ENCODE measurements at regions not wholly inside any gene's neighbourhood (a gene's known extent, or its start where the extent isn't known, plus 50 kb on each side); places are given as distances from the start of the nearest gene placed in this dataset.

- no peak for DNase-seq
These were observed 147.2 kb upstream of the KLF14 start for GRCh38 chr7:130881091-130881798.

GRCh38 chr7:130881799-130882141 is 147.8 kb upstream of the KLF14 start:
- DNase-seq: no peak

- no peak for DNase-seq
These were observed 148.4 kb upstream of the KLF14 start for GRCh38 chr7:130882396-130882795.

GRCh38 chr7:130883928-130884327 is 149.9 kb upstream of the KLF14 start:
- no peak for DNase-seq

- no peak for DNase-seq
These were observed 150.7 kb upstream of the KLF14 start for GRCh38 chr7:130884437-130885417.

- DNase-seq: no peak
These were observed 152.6 kb upstream of the KLF14 start for GRCh38 chr7:130886438-130887135.

- peak; percentile 37 to 75 for DNase-seq
These were observed 153.4 kb upstream of the KLF14 start for GRCh38 chr7:130887182-130887956.

- no peak for DNase-seq
These were observed 154.0 kb upstream of the KLF14 start for GRCh38 chr7:130887957-130888371.

- DNase-seq: no peak
These were observed 154.5 kb upstream of the KLF14 start for GRCh38 chr7:130888468-130888867.

- DNase-seq: no peak
These were observed 156.4 kb upstream of the KLF14 start for GRCh38 chr7:130890176-130891020.

GRCh38 chr7:130891254-130892094 is 157.5 kb upstream of the KLF14 start:
- no peak for DNase-seq

GRCh38 chr7:130893441-130893894 is 159.5 kb upstream of the KLF14 start:
- peak; percentile 75 to 93 for DNase-seq

GRCh38 chr7:130894146-130894908 is 160.3 kb upstream of the KLF14 start:
- DNase-seq: no peak

GRCh38 chr7:130894909-130895750 is 161.1 kb upstream of the KLF14 start:
- DNase-seq: no peak

GRCh38 chr7:130896051-130896881 is 162.3 kb upstream of the KLF14 start:
- DNase-seq: peak; percentile 46 to 64

GRCh38 chr7:130896898-130897514 is 163.0 kb upstream of the KLF14 start:
- DNase-seq: peak; percentile 74 to 77
